ENCODE measurements at regions not wholly inside any gene's neighbourhood (a gene's known extent, or its start where the extent isn't known, plus 50 kb on each side); places are given as distances from the start of the nearest gene placed in this dataset.

DNA sequence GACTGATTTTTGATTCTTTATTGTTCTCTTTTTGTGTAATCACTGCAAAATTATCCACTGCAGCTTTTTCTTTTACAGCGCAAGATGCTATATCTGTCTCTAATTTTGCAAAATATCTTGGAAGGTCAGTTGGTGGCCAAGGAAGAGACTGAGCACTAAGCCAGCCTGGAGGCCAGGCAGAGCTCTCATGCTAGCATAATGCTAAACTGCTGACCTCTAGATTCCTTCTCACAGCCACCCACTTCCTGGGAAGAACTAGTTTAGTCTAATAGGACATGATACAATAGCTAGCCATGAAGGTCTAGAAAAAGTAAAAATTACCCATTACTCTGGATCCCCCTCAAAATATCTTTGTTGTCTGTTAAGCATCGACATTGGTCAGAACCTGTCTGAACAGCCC lies 227.2 kb upstream of the ARHGAP20 start:
- TF ChIP-seq, protein P1, sequence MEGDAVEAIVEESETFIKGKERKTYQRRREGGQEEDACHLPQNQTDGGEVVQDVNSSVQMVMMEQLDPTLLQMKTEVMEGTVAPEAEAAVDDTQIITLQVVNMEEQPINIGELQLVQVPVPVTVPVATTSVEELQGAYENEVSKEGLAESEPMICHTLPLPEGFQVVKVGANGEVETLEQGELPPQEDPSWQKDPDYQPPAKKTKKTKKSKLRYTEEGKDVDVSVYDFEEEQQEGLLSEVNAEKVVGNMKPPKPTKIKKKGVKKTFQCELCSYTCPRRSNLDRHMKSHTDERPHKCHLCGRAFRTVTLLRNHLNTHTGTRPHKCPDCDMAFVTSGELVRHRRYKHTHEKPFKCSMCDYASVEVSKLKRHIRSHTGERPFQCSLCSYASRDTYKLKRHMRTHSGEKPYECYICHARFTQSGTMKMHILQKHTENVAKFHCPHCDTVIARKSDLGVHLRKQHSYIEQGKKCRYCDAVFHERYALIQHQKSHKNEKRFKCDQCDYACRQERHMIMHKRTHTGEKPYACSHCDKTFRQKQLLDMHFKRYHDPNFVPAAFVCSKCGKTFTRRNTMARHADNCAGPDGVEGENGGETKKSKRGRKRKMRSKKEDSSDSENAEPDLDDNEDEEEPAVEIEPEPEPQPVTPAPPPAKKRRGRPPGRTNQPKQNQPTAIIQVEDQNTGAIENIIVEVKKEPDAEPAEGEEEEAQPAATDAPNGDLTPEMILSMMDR (IDR thresholded peaks at IDR 0.05; ENCODE audit: borderline replicate concordance, control extremely low read depth, extremely low read depth, insufficient read depth, missing control alignments) = no peak
- no peak for DNase-seq (ENCODE audit: low spot score)
- in situ Hi-C loops (cut with MboI; ENCODE audit: low sequenced_read_pairs, unreplicated experiment) = no loop called here

DNA sequence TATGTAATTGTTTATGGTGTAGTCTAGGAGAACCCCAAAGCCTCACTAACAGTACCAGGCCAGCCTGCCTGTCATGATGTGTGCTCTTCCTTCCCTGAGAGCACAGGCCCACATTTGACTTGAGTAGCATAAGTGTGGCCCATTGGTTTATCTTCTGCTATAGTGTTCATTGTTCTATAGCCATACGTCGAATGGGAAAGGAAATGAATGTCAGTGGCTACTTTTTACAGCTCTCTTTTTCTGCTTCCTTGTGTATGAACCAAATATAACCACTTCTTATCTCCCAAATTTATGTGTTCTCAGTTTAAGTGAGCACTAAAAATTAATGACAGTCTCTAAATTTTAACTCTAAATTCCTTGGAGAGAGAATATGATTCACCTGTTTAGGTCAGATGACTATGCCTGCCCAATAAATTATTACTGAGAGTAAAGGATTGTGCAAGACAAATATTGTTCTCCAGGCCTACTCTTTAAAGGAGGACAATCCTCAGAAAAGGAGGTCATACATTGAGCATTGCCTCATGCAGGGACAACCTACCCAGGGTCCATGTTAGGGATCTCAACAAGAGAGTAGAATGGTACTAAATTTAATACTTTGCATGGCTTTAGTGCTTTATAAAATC lies 222.9 kb upstream of the ARHGAP20 start:
- no peak for DNase-seq (ENCODE audit: low spot score)
- TF ChIP-seq, protein P1 (IDR thresholded peaks at IDR 0.05; ENCODE audit: borderline replicate concordance, control extremely low read depth, extremely low read depth, insufficient read depth, missing control alignments) = no peak
- in situ Hi-C loops (cut with MboI; ENCODE audit: low sequenced_read_pairs, unreplicated experiment) = no loop called here

DNA sequence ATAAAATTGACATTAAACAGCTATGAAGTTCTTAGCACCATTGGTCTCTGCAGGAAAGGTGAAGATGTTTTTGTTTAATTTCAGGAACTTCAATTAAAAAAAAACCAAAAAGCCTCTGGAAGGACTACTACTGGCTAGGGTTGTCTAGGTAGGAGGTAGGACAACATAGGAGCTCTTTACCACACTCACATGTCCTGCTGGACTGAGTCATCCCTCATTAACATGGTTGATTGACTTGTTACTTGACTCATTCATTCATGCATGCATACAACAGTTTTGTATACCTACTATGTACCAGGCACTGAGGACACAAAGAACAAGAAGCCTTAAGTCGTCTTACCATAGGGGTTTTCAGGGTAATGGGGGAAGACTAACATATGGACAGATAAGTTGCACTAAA lies 216.9 kb upstream of the ARHGAP20 start:
- in situ Hi-C loops (cut with MboI; ENCODE audit: low sequenced_read_pairs, unreplicated experiment) = no loop called here
- TF ChIP-seq, protein P1 (IDR thresholded peaks at IDR 0.05; ENCODE audit: borderline replicate concordance, control extremely low read depth, extremely low read depth, insufficient read depth, missing control alignments) = no peak

DNA sequence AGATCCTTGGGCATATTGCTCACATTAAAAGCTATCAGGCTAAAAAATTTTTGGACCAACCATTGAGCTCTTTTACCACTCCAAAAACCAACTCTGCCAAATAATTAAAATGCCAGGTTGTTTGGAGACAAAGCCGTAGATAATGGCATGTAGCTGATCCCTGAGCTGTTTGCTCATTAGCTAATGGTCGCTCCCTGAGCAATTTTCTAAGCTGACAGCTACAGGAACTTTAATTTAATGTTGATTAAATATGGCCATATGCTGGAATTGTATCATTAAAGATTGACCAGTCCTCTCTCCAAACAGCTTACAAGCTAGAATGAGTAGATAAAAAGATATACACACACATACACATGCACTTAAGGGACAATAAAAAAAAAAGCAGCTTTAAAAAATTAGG lies 216.2 kb upstream of the ARHGAP20 start:
- in situ Hi-C loops (cut with MboI; ENCODE audit: low sequenced_read_pairs, unreplicated experiment) = no loop called here
- TF ChIP-seq, protein P1 (IDR thresholded peaks at IDR 0.05; ENCODE audit: borderline replicate concordance, control extremely low read depth, extremely low read depth, insufficient read depth, missing control alignments) = no peak

More for the DNA sequence above, 216.9 kb upstream of the ARHGAP20 start:
- no peak for DNase-seq (ENCODE audit: low spot score)

DNA sequence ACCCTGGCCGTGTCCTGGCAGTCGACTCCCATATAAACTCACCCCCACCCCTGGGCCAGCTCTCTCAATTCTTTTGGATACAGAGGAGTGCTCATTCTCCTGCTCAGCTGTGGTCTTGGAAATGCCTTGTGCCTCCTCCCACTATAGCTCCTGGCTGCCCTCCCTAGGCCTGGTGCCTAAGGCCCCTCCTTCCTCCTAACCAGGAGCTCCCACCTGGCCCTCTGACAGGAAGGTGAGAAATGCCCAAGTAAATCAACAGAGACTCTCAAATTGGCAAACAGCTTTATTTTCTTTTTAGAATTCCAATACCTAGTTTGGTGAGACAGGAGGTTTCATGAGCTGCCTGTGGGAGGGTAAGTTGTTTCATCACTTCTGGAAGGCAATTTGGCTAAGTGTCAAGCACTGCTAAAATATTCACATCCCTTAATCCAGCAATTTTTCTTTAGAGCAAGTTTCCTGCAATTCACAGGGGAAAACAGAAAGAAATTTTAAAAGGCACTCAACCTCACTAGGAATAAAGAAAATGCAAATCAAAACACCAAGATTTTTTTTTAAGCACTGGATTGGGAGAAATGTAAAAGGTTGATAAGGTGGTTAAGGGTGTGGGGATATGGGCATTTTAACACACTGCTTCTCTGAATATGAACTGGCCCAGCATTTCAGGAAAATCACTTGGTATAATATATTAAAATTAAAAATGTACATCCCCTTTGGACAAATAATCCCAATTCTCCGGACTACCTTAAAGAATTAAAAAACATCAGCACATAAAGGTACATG lies 209.7 kb upstream of the ARHGAP20 start:
- in situ Hi-C loops (cut with MboI; ENCODE audit: low sequenced_read_pairs, unreplicated experiment) = no loop called here
- TF ChIP-seq, protein P1 (IDR thresholded peaks at IDR 0.05; ENCODE audit: borderline replicate concordance, control extremely low read depth, extremely low read depth, insufficient read depth, missing control alignments) = no peak
- DNase-seq (ENCODE audit: low spot score) = no peak

More for the DNA sequence above, 216.2 kb upstream of the ARHGAP20 start:
- no peak for DNase-seq (ENCODE audit: low spot score)

DNA sequence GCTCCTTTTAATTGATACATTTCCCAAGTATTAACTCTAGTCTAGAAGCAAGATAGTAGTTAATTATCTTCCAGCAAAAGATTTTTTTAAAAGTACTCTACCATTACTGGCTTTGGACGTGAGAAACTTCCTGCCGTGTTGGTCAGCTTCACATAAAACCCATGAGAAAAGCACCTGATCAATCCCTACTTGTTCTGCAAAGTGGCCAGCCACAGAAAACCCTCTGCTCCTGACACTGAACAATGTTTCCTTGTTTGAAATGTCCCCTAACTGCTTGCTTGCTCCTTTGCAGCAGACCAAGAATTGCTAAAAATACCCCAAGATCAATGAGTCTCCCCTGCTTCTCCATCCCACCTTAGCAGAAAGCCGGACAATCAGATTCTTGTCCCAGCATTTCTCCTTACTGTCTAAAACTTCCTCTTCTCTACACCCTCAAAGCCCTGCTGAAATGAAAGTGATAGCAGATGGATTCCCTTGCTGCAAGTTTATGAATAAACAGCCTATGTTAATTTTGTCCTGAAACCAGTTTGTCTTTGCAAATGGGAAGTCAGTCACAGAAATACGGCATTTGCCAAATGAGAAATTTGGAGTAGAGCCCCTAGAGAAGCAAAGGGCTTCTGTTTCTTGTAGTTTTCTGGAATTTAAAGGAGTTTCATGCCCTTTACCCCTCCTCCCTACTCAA lies 207.1 kb upstream of the ARHGAP20 start:
- DNase-seq (ENCODE audit: low spot score) = no peak
- in situ Hi-C loops (cut with MboI; ENCODE audit: low sequenced_read_pairs, unreplicated experiment) = no loop called here
- TF ChIP-seq, protein P1 (IDR thresholded peaks at IDR 0.05; ENCODE audit: borderline replicate concordance, control extremely low read depth, extremely low read depth, insufficient read depth, missing control alignments) = no peak
